ENCODE measurements at regions not wholly inside any gene's neighbourhood (a gene's known extent, or its start where the extent isn't known, plus 50 kb on each side); places are given as distances from the start of the nearest gene placed in this dataset.

GRCh38 chr5:117752403-117752802 lies 1177.8 kb upstream of the SEMA6A start:
- Histone ChIP-seq H4K20me1 (ENCODE audit: insufficient read depth) (no peaks in the 10 kb centered on the region), H3K4me2 (no peak overlapping the region)
- no peak for TF ChIP-seq CTCF (conservative IDR thresholded peaks at IDR 0.05; ENCODE audit: low read depth, low read length)

DNA sequence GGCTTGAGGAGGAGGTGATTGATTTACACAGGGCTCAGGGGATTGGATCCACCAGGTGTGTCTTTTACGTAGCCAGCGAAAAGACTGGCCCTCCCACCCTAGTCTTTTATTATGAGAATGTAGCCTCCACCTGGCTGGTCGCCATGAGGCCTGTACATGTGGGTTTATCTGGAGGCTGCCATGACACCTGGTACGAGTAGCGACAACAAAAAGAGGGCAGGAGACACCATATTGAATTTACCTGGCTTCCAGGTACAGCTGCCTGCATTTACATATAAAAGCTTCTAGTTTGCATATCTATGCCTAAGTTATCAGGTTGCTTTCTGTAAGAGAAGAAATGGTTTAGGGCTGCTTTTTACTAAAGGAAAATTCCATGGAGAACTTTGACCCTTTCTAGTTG lies 1173.7 kb upstream of the SEMA6A start:
- Histone ChIP-seq H3K4me2 (no peak overlapping the region), H3K36me3 (ENCODE audit: insufficient read depth) (no peaks in the 10 kb centered on the region), H3K4me3 (IDR thresholded peaks at IDR 0.05; ENCODE audit: insufficient read depth, low read depth, low read length) (no peak overlapping the region), H3K27me3 (ENCODE audit: insufficient read depth, low read depth) (no peaks in the 10 kb centered on the region), H3K9ac (no peak overlapping the region), H2AFZ (ENCODE audit: low read depth) (no peak overlapping the region), H3K79me2 (ENCODE audit: insufficient read depth, low read depth) (no peaks in the 10 kb centered on the region), H4K20me1 (ENCODE audit: insufficient read depth) (no peaks in the 10 kb centered on the region), H3K4me1 (ENCODE audit: low read depth, poor library complexity, severe bottlenecking) (peaks cover 18% of the 10 kb centered on the region), H3K27ac (no peak overlapping the region)
- TF ChIP-seq CTCF (conservative IDR thresholded peaks at IDR 0.05; ENCODE audit: low read depth, low read length) = no peak

More at GRCh38 chr5:117752403-117752802, 1177.8 kb upstream of the SEMA6A start:
- H3K4me3 ChIP-seq (IDR thresholded peaks at IDR 0.05; ENCODE audit: insufficient read depth, low read depth, low read length) = no peak overlapping the region
- no peaks in the 10 kb centered on the region for H3K36me3 ChIP-seq (ENCODE audit: insufficient read depth)
- no peak overlapping the region for H3K27ac ChIP-seq
- no peaks in the 10 kb centered on the region for H3K4me1 ChIP-seq (ENCODE audit: low read depth, poor library complexity, severe bottlenecking)
- H3K9ac ChIP-seq = no peak overlapping the region
- no peaks in the 10 kb centered on the region for H3K27me3 ChIP-seq (ENCODE audit: insufficient read depth, low read depth)
- no peak overlapping the region for H2AFZ ChIP-seq (ENCODE audit: low read depth)
- no peaks in the 10 kb centered on the region for H3K79me2 ChIP-seq (ENCODE audit: insufficient read depth, low read depth)

GRCh38 chr5:117743337-117743736 lies 1168.7 kb upstream of the SEMA6A start:
- Histone ChIP-seq H3K79me2 (ENCODE audit: insufficient read depth, low read depth) (no peaks in the 10 kb centered on the region), H3K36me3 (ENCODE audit: insufficient read depth) (no peaks in the 10 kb centered on the region), H3K4me3 (IDR thresholded peaks at IDR 0.05; ENCODE audit: insufficient read depth, low read depth, low read length) (no peak overlapping the region), H3K9ac (no peak overlapping the region), H3K27ac (no peak overlapping the region), H2AFZ (ENCODE audit: low read depth) (no peak overlapping the region), H3K4me2 (peak overlapping the region; percentile 33), H3K4me1 (ENCODE audit: low read depth, poor library complexity, severe bottlenecking) (peaks cover 59% of the 10 kb centered on the region), H3K27me3 (ENCODE audit: insufficient read depth, low read depth) (no peaks in the 10 kb centered on the region), H4K20me1 (ENCODE audit: insufficient read depth) (no peaks in the 10 kb centered on the region)
- no peak for TF ChIP-seq CTCF (conservative IDR thresholded peaks at IDR 0.05; ENCODE audit: low read depth, low read length)

DNA sequence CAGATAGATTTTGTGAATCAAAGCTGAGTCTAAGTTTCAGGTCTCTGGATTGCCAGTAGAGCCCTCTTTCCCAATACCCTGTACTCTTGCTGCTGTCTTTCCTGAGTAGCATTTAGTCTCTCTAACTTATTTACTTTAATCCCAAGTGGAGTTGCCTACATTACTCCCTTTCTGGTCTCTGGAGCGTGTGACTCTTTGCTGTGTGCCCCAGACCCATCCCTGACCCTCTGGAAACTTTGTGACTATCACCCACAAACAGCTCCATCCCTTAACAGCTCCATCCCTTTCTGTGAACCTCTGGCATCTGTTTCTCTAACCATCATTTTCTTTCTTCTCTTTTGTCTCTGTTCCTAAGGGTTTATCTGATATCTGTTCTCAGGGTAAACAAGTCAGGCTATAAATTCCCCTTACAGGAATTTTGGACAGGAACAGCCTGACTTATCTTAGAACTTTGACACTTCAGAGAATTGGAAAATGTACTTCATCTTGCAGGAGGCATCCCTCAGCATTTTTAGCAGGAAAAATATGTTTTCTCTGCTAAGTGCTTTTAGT lies 1167.1 kb upstream of the SEMA6A start:
- Histone ChIP-seq H3K27ac (no peak overlapping the region), H3K79me2 (ENCODE audit: insufficient read depth, low read depth) (no peaks in the 10 kb centered on the region), H3K36me3 (ENCODE audit: insufficient read depth) (no peaks in the 10 kb centered on the region), H3K9ac (no peak overlapping the region), H2AFZ (ENCODE audit: low read depth) (no peak overlapping the region), H4K20me1 (ENCODE audit: insufficient read depth) (no peaks in the 10 kb centered on the region), H3K4me1 (ENCODE audit: low read depth, poor library complexity, severe bottlenecking) (peaks cover 59% of the 10 kb centered on the region), H3K4me3 (IDR thresholded peaks at IDR 0.05; ENCODE audit: insufficient read depth, low read depth, low read length) (no peak overlapping the region), H3K27me3 (ENCODE audit: insufficient read depth, low read depth) (no peaks in the 10 kb centered on the region), H3K4me2 (peak overlapping the region; percentile 43; the same call in 1 of the 2 replicates)
- TF ChIP-seq CTCF (conservative IDR thresholded peaks at IDR 0.05; ENCODE audit: low read depth, low read length) = no peak

Measured in KMS-11 (cell line).